ENCODE measurements at regions not wholly inside any gene's neighbourhood (a gene's known extent, or its start where the extent isn't known, plus 50 kb on each side); places are given as distances from the start of the nearest gene placed in this dataset.

DNA sequence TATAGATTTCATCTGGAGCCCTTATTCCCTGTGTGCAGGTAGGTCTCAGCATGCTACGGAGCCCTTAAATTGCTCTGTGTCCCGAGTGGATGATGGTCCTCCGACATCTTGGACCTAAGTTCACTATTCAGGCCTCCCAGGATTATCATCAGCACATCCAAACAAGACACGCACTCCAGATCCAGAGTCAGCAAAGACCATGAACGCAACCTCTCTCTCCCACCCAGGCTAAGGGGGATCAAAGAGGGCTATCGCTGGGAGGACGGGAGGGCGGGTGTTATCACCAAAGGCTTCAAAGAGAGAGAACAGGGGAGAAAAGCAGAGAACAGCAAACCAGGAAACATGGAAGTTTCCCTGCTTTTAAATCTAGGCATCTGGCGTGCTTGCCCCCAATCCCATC lies 659.4 kb downstream of the TBC1D22A start:
- Histone ChIP-seq H4K20me1 (ENCODE audit: control insufficient read depth, insufficient read depth, low read length, poor library complexity, severe bottlenecking) (no peaks in the 10 kb centered on the region), H3K4me2 (replicated peaks; ENCODE audit: low read depth, low read length, poor library complexity, severe bottlenecking) (no peak overlapping the region), H3K36me3 (replicated peaks in 1 of 2; ENCODE audit: control extremely low read depth in 1 of 2, control insufficient read depth in 1 of 2, extremely low read depth in 1 of 2, insufficient read depth in 2 of 2, low read length in 1 of 2) (no peaks in the 10 kb centered on the region), H3K4me1 (ENCODE audit: control insufficient read depth in 2 of 2, insufficient read depth in 2 of 2, low read length in 2 of 2) (no peaks in the 10 kb centered on the region), H3K9ac (ENCODE audit: low read length) (no peak overlapping the region), H3K79me2 (ENCODE audit: control insufficient read depth, insufficient read depth, low read length) (no peaks in the 10 kb centered on the region), H3K27me3 (replicated peaks in 1 of 4; ENCODE audit: control extremely low read depth in 1 of 4, control insufficient read depth in 3 of 4, insufficient read depth in 4 of 4, low read length in 3 of 4) (no peaks in the 10 kb centered on the region), H3K4me3 (ENCODE audit: control extremely low read depth in 1 of 5, extremely low read depth in 1 of 5, insufficient read depth in 1 of 5, low read depth in 2 of 5, low read length in 4 of 5) (no peak overlapping the region), H3K9me3 (ENCODE audit: control extremely low read depth in 1 of 3, control insufficient read depth in 2 of 3, insufficient read depth in 1 of 3, low read length in 2 of 3) (peaks cover 0 to 12% (median 0%) of the 10 kb centered on the region in 3 donors), H2AFZ (ENCODE audit: insufficient read depth, low read depth, low read length, poor library complexity, severe bottlenecking) (no peak overlapping the region), H3K27ac (ENCODE audit: low read length in 2 of 2) (no peak overlapping the region)
- Mint-ChIP-seq H3K27me3 (peaks cover 11% of the 10 kb centered on the region), H3K4me3 (no peak overlapping the region), H3K9me3 (ENCODE audit: insufficient read depth) (peaks cover 2% of the 10 kb centered on the region), H3K27ac (no peak overlapping the region), H3K4me1 (no peaks in the 10 kb centered on the region)
- POLR2A ChIA-PET = no interaction called here
- intact Hi-C loops (cut with micrococcal nuclease) = no loop called here
- CTCF ChIA-PET = no interaction called here
- TF ChIP-seq, protein P1, sequence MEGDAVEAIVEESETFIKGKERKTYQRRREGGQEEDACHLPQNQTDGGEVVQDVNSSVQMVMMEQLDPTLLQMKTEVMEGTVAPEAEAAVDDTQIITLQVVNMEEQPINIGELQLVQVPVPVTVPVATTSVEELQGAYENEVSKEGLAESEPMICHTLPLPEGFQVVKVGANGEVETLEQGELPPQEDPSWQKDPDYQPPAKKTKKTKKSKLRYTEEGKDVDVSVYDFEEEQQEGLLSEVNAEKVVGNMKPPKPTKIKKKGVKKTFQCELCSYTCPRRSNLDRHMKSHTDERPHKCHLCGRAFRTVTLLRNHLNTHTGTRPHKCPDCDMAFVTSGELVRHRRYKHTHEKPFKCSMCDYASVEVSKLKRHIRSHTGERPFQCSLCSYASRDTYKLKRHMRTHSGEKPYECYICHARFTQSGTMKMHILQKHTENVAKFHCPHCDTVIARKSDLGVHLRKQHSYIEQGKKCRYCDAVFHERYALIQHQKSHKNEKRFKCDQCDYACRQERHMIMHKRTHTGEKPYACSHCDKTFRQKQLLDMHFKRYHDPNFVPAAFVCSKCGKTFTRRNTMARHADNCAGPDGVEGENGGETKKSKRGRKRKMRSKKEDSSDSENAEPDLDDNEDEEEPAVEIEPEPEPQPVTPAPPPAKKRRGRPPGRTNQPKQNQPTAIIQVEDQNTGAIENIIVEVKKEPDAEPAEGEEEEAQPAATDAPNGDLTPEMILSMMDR (IDR thresholded peaks at IDR 0.05) = no peak
- TF ChIP-seq EZH2 (IDR thresholded peaks at IDR 0.05; ENCODE audit: borderline replicate concordance, insufficient read depth, low read depth, low read length, poor library complexity, severe bottlenecking) = no peak
- DNase-seq = no peak
- no peak for ATAC-seq (ENCODE audit: low read depth)
- 93% methylated on average over 8 of the region's 9 CpGs for WGBS (ENCODE audit: insufficient coverage)

- Mint-ChIP-seq H3K27me3 (peaks cover 11% of the 10 kb centered on the region), H3K4me3 (no peak overlapping the region), H3K9me3 (ENCODE audit: insufficient read depth) (peaks cover 2% of the 10 kb centered on the region), H3K4me1 (no peaks in the 10 kb centered on the region), H3K27ac (no peak overlapping the region)
- Histone ChIP-seq H3K9me3 (ENCODE audit: control extremely low read depth in 1 of 3, control insufficient read depth in 2 of 3, insufficient read depth in 1 of 3, low read length in 2 of 3) (peaks cover 0 to 10% (median 0%) of the 10 kb centered on the region in 3 donors), H3K4me3 (ENCODE audit: control extremely low read depth in 1 of 5, extremely low read depth in 1 of 5, insufficient read depth in 1 of 5, low read depth in 2 of 5, low read length in 4 of 5) (no peak overlapping the region), H3K27me3 (replicated peaks in 1 of 4; ENCODE audit: control extremely low read depth in 1 of 4, control insufficient read depth in 3 of 4, insufficient read depth in 4 of 4, low read length in 3 of 4) (no peaks in the 10 kb centered on the region), H4K20me1 (ENCODE audit: control insufficient read depth, insufficient read depth, low read length, poor library complexity, severe bottlenecking) (no peaks in the 10 kb centered on the region), H3K9ac (ENCODE audit: low read length) (no peak overlapping the region), H2AFZ (ENCODE audit: insufficient read depth, low read depth, low read length, poor library complexity, severe bottlenecking) (no peak overlapping the region), H3K36me3 (replicated peaks in 1 of 2; ENCODE audit: control extremely low read depth in 1 of 2, control insufficient read depth in 1 of 2, extremely low read depth in 1 of 2, insufficient read depth in 2 of 2, low read length in 1 of 2) (no peaks in the 10 kb centered on the region), H3K27ac (ENCODE audit: low read length in 2 of 2) (no peak overlapping the region), H3K79me2 (ENCODE audit: control insufficient read depth, insufficient read depth, low read length) (no peaks in the 10 kb centered on the region), H3K4me2 (replicated peaks; ENCODE audit: low read depth, low read length, poor library complexity, severe bottlenecking) (no peak overlapping the region), H3K4me1 (ENCODE audit: control insufficient read depth in 2 of 2, insufficient read depth in 2 of 2, low read length in 2 of 2) (no peaks in the 10 kb centered on the region)
- intact Hi-C loops (cut with micrococcal nuclease) = no loop called here
- WGBS (ENCODE audit: insufficient coverage) = 84% methylated on average over 3 of the region's 3 CpGs
- ChIA-PET POLR2A (no interaction called here), CTCF (no interaction called here)
- TF ChIP-seq EZH2 (IDR thresholded peaks at IDR 0.05; ENCODE audit: borderline replicate concordance, insufficient read depth, low read depth, low read length, poor library complexity, severe bottlenecking) = no peak
- TF ChIP-seq, protein P1 (IDR thresholded peaks at IDR 0.05) = no peak
- ATAC-seq (ENCODE audit: low read depth) (no peak), DNase-seq (no peak)
These were observed 657.8 kb downstream of the TBC1D22A start for GRCh38 chr22:47420211-47420610.
